DND-41 (cell line): ENCODE measurements at regions not wholly inside any gene's neighbourhood (a gene's known extent, or its start where the extent isn't known, plus 50 kb on each side); places are given as distances from the start of the nearest gene placed in this dataset.

Source experiments
- ATAC-seq: fragments of 200-7000 bp; cut with Tn5 transposase; 3 replicates; pipeline ENCODE4 v1.9.1; 2021; ENCODE audit warnings: low read depth; ENCODE audit not compliant: insufficient read depth
- DNase-seq: peaks from one replicate; pipeline ENCODE4 v3.0.0-alpha.2; 2020
- H2AFZ ChIP-seq: 2 replicates; pipeline ENCODE4 v1.6.0; 2012; ENCODE audit warnings: low read depth, low read length
- H3K27ac ChIP-seq: 2 replicates; pipeline ENCODE4 v1.5.1; 2012; ENCODE audit warnings: low read length, inconsistent platforms
- H3K27me3 ChIP-seq: fragments of 200-600 bp; sonication (generic); 2 replicates; pipeline ENCODE4 v1.6.0; 2012; ENCODE audit warnings: low read length, mild to moderate bottlenecking, inconsistent platforms; ENCODE audit not compliant: insufficient read depth, poor library complexity
- H3K36me3 ChIP-seq: 2 replicates; pipeline ENCODE4 v1.5.1; 2012; ENCODE audit warnings: low read length, inconsistent platforms; ENCODE audit not compliant: insufficient read depth
- H3K4me1 ChIP-seq: 2 replicates; pipeline ENCODE4 v1.5.1; 2012; ENCODE audit warnings: mild to moderate bottlenecking, low read length; ENCODE audit not compliant: insufficient read depth
- H3K4me2 ChIP-seq: 2 replicates; pipeline ENCODE4 v1.6.0; 2012; ENCODE audit warnings: mild to moderate bottlenecking, moderate library complexity, low read length, inconsistent platforms; ENCODE audit not compliant: insufficient read depth
- H3K4me3 ChIP-seq, 2 experiments: fragments of 200-600 bp in 1 of 2; shearing (Covaris generic) in 1 of 2; 2 replicates each; pipeline ENCODE4 v1.5.1; 2012 to 2016; ENCODE audit warnings: inconsistent platforms in 2 of 2, low read length in 2 of 2, mild to moderate bottlenecking in 2 of 2, low read depth in 1 of 2, moderate library complexity in 1 of 2
- H3K79me2 ChIP-seq: 2 replicates; pipeline ENCODE4 v1.6.0; 2012; ENCODE audit warnings: low read length, inconsistent platforms; ENCODE audit not compliant: insufficient read depth
- H3K9ac ChIP-seq: 2 replicates; pipeline ENCODE4 v1.6.0; 2012; ENCODE audit warnings: low read depth, mild to moderate bottlenecking, inconsistent platforms, low read length, moderate library complexity
- H3K9me3 ChIP-seq: 2 replicates; pipeline ENCODE4 v1.5.1; 2012; ENCODE audit warnings: low read length, moderate library complexity, mild to moderate bottlenecking, inconsistent platforms; ENCODE audit not compliant: insufficient read depth, severe bottlenecking
- H4K20me1 ChIP-seq: 2 replicates; pipeline ENCODE4 v1.6.0; 2012; ENCODE audit warnings: low read length; ENCODE audit not compliant: insufficient read depth
- EZH2 ChIP-seq: IDR thresholded peaks from 3 replicates; pipeline ENCODE4 v1.6.1; 2012; ENCODE audit warnings: borderline replicate concordance, low read depth, mild to moderate bottlenecking, moderate library complexity, low read length, inconsistent platforms; ENCODE audit not compliant: severe bottlenecking
- TF ChIP-seq, protein P1 (sequence below): IDR thresholded peaks from 2 replicates; pipeline ENCODE4 v1.5.1; 2012; ENCODE audit warnings: borderline replicate concordance, low read length, moderate library complexity, mild to moderate bottlenecking; ENCODE audit not compliant: poor library complexity, severe bottlenecking; ENCODE audit errors: extremely low read depth

- H3K27ac ChIP-seq, result no peak overlapping the region
- ATAC-seq (no peak), DNase-seq (no peak)
Observed at GRCh38 chr5:71873191-71873591, 154.1 kb downstream of the CARTPT start.

GRCh38 chr5:71874521-71874920 lies 155.4 kb downstream of the CARTPT start:
- no peak overlapping the region for H3K9ac ChIP-seq
- ATAC-seq, result no peak
- H3K4me2 ChIP-seq, result no peak overlapping the region
- no peak overlapping the region for H2AFZ ChIP-seq
- no peaks in the 10 kb centered on the region for H3K4me1 ChIP-seq
- no peaks in the 10 kb centered on the region for H3K27me3 ChIP-seq
- H3K4me3 ChIP-seq, result no peak overlapping the region
- no peak for TF ChIP-seq EZH2
- TF ChIP-seq, protein P1, sequence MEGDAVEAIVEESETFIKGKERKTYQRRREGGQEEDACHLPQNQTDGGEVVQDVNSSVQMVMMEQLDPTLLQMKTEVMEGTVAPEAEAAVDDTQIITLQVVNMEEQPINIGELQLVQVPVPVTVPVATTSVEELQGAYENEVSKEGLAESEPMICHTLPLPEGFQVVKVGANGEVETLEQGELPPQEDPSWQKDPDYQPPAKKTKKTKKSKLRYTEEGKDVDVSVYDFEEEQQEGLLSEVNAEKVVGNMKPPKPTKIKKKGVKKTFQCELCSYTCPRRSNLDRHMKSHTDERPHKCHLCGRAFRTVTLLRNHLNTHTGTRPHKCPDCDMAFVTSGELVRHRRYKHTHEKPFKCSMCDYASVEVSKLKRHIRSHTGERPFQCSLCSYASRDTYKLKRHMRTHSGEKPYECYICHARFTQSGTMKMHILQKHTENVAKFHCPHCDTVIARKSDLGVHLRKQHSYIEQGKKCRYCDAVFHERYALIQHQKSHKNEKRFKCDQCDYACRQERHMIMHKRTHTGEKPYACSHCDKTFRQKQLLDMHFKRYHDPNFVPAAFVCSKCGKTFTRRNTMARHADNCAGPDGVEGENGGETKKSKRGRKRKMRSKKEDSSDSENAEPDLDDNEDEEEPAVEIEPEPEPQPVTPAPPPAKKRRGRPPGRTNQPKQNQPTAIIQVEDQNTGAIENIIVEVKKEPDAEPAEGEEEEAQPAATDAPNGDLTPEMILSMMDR, result no peak
- no peak overlapping the region for H3K27ac ChIP-seq
- no peaks in the 10 kb centered on the region for H3K79me2 ChIP-seq
- H3K9me3 ChIP-seq, result no peaks in the 10 kb centered on the region
- no peak for DNase-seq
- no peaks in the 10 kb centered on the region for H3K36me3 ChIP-seq
- H4K20me1 ChIP-seq, result no peaks in the 10 kb centered on the region

More at GRCh38 chr5:71873191-71873591, 154.1 kb downstream of the CARTPT start:
- no peaks in the 10 kb centered on the region for H4K20me1 ChIP-seq
- H3K9me3 ChIP-seq, result no peaks in the 10 kb centered on the region
- no peak overlapping the region for H3K4me3 ChIP-seq
- H3K4me2 ChIP-seq, result no peak overlapping the region
- H2AFZ ChIP-seq, result no peak overlapping the region
- no peaks in the 10 kb centered on the region for H3K27me3 ChIP-seq
- H3K9ac ChIP-seq, result no peak overlapping the region
- no peaks in the 10 kb centered on the region for H3K36me3 ChIP-seq
- no peaks in the 10 kb centered on the region for H3K4me1 ChIP-seq
- no peaks in the 10 kb centered on the region for H3K79me2 ChIP-seq
- TF ChIP-seq EZH2, result no peak
- TF ChIP-seq, protein P1, result no peak

DNA sequence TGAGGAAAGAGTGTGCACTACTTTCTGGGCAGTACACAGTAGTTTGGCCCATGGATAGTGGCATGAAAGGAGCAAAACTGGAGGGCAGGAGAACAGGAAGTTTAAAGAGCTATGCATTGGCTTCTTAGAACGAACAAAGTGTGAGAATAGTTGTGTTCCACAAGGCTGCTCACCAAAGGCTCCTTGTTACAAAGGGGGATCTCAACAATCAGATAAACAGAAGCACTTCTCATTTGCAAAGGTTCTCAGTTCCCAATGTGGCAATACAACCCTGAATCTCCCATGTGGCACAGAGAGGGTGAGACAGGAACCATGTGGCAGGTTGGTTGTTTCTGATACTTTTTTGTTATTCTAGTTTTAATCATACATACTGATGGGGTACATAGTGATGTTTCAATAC lies 158.4 kb downstream of the CARTPT start:
- DNase-seq (no peak), ATAC-seq (no peak)
- no peak overlapping the region for H2AFZ ChIP-seq

More for the DNA sequence above, 158.4 kb downstream of the CARTPT start:
- H3K27me3 ChIP-seq, result no peaks in the 10 kb centered on the region
- TF ChIP-seq EZH2, result no peak
- TF ChIP-seq, protein P1, result no peak
- no peak overlapping the region for H3K9ac ChIP-seq
- no peaks in the 10 kb centered on the region for H3K4me1 ChIP-seq
- no peak overlapping the region for H3K27ac ChIP-seq
- no peaks in the 10 kb centered on the region for H3K79me2 ChIP-seq
- H3K4me3 ChIP-seq, result no peak overlapping the region
- no peaks in the 10 kb centered on the region for H3K9me3 ChIP-seq
- no peaks in the 10 kb centered on the region for H3K36me3 ChIP-seq
- H4K20me1 ChIP-seq, result no peaks in the 10 kb centered on the region
- no peak overlapping the region for H3K4me2 ChIP-seq
